HUES6 (cell line): ENCODE measurements at regions not wholly inside any gene's neighbourhood (a gene's known extent, or its start where the extent isn't known, plus 50 kb on each side); places are given as distances from the start of the nearest gene placed in this dataset.

Experiments used
- H3K27ac ChIP-seq: 2 replicates; pipeline ENCODE4 v1.7.0; 2013; ENCODE audit warnings: low read depth, mild to moderate bottlenecking, low read length, inconsistent platforms
- H3K27me3 ChIP-seq: 2 replicates; pipeline ENCODE4 v1.6.1; 2013; ENCODE audit warnings: low read length; ENCODE audit not compliant: control insufficient read depth, insufficient read depth
- H3K36me3 ChIP-seq: 2 replicates; pipeline ENCODE4 v1.6.1; 2013; ENCODE audit warnings: low read length; ENCODE audit not compliant: control insufficient read depth, insufficient read depth
- H3K4me1 ChIP-seq: 2 replicates; pipeline ENCODE4 v1.6.1; 2013; ENCODE audit warnings: low read length; ENCODE audit not compliant: control insufficient read depth, insufficient read depth
- H3K4me3 ChIP-seq: 2 replicates; pipeline ENCODE4 v1.5.1; 2013; ENCODE audit warnings: low read depth, low read length
- H3K9ac ChIP-seq: one replicate; pipeline ENCODE4 v1.6.1; 2013; ENCODE audit warnings: mild to moderate bottlenecking, low read length
- H3K9me3 ChIP-seq: 2 replicates; pipeline ENCODE4 v1.6.1; 2013; ENCODE audit warnings: low read depth, low read length; ENCODE audit not compliant: control insufficient read depth, insufficient read depth

DNA sequence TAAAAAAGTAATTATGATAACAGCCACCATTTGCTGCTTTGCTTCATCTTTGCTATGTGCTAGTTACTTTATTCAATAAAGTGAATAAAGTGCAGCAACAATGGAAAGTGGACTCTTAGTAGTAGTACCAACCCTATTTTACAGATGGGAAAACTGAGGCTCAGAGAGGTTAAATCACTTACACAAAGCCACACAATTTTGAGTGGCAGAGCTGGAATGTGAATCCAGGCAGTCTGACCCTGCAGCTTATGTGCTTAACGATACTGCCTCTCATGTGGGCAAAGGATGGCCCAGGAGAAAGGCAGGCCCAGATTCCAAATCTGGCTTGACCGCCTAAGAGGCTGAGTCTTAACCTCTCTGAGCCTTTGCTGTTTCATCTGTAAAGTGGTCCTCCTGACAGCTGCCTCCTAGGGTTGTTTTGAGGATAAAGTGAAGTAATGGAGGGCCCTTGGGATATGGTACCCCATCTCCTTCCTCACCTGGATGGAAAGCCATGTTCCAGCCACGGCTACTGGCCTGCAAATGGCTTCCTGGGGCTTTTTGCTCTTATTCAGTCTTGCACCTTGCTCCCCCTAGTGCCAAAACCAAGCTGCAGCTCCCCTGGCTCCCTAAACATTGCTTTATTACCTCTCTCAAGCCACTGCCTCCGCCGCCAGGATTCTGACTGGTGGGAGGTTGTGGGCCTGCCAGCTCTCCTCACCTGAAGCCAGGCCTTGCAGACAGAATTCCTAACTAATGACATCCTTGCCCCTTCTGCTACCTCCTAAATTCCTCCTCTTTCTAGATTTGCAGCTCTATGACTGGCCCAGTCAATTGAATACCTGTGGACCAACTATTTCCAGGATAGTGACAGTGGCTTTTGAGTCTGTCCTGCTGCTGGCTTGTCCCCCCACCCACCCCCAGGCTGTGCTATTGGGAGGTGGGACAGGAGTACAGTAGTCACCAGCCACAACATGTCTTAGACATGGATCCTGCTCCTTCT lies 283.3 kb upstream of the PWP1 start:
- Histone ChIP-seq H3K4me3 (no peak overlapping the region), H3K9ac (no peak overlapping the region), H3K27me3 (no peaks in the 10 kb centered on the region), H3K27ac (no peak overlapping the region), H3K36me3 (no peaks in the 10 kb centered on the region), H3K4me1 (peaks cover 15% of the 10 kb centered on the region; the same call in 1 of the 2 replicates), H3K9me3 (no peaks in the 10 kb centered on the region)

DNA sequence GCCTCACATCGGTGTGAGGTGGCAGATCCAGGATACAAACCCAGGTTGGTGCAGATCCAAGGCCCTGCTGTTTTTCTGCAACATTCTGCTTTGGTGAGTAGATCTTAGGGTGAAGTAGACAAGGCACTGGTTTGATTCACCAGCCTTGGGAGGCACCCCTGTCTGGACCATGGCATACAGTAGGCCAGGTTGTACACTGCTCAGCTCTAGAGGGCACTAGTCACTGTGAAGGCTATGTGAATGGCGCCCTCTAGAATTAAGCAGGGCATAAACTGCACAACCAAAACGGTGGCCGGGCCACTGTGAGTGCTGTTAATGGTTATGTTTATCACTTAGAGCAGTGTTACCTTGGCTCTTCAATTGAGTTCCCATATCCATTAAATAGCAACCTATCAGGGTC lies 280.6 kb upstream of the PWP1 start:
- Histone ChIP-seq H3K9ac (no peak overlapping the region), H3K27ac (no peak overlapping the region), H3K27me3 (no peaks in the 10 kb centered on the region), H3K9me3 (no peaks in the 10 kb centered on the region), H3K4me3 (no peak overlapping the region), H3K4me1 (peaks cover 6% of the 10 kb centered on the region; the same call in 1 of the 2 replicates), H3K36me3 (no peaks in the 10 kb centered on the region)

DNA sequence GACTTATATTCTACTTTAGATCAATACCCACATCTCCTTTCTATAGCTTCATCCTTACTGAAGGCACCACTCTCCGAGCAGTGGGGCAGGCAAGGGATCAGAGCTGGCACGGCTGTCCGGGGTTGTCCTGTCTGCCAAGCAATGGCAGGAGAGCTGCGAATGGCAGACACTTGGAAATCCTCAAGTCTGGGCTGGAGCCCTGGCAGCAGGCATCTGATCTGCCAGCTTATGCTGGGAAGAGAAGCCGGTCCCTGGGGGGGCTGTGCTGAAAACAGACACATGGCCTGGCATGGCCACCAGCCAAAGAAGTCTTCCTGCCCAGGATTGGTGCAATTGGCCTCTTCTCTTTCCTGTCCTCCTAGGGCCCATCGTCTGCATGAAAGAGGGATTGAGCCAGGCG lies 280.2 kb upstream of the PWP1 start:
- Histone ChIP-seq H3K4me1 (peaks cover 6% of the 10 kb centered on the region; the same call in 1 of the 2 replicates), H3K27ac (no peak overlapping the region), H3K4me3 (no peak overlapping the region), H3K9ac (no peak overlapping the region), H3K9me3 (no peaks in the 10 kb centered on the region), H3K27me3 (no peaks in the 10 kb centered on the region), H3K36me3 (no peaks in the 10 kb centered on the region)

DNA sequence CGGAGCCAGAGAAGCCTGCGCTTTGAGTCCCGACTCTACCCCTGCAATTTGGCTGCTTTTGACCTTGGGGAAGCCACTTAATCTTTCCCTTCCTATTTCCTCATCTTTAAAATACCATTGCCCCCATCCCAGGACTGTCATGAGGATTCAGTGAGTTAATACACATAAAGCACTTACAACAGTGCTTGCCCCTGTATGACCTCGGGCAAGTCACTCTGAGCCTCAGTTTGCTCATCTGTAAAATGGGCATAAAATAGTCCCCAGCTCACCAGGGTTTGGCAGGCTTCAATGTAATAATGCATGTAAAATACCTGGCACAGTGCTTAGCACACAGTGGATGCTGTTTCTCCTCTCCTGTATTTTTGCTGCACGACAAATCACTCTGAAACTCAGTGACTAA lies 278.7 kb upstream of the PWP1 start:
- no peaks in the 10 kb centered on the region for H3K27me3 ChIP-seq
- H3K36me3 ChIP-seq, result no peaks in the 10 kb centered on the region
- no peak overlapping the region for H3K9ac ChIP-seq
- H3K4me3 ChIP-seq, result no peak overlapping the region
- peaks cover 6% of the 10 kb centered on the region; the same call in 1 of the 2 replicates for H3K4me1 ChIP-seq
- H3K9me3 ChIP-seq, result no peaks in the 10 kb centered on the region
- H3K27ac ChIP-seq, result no peak overlapping the region

DNA sequence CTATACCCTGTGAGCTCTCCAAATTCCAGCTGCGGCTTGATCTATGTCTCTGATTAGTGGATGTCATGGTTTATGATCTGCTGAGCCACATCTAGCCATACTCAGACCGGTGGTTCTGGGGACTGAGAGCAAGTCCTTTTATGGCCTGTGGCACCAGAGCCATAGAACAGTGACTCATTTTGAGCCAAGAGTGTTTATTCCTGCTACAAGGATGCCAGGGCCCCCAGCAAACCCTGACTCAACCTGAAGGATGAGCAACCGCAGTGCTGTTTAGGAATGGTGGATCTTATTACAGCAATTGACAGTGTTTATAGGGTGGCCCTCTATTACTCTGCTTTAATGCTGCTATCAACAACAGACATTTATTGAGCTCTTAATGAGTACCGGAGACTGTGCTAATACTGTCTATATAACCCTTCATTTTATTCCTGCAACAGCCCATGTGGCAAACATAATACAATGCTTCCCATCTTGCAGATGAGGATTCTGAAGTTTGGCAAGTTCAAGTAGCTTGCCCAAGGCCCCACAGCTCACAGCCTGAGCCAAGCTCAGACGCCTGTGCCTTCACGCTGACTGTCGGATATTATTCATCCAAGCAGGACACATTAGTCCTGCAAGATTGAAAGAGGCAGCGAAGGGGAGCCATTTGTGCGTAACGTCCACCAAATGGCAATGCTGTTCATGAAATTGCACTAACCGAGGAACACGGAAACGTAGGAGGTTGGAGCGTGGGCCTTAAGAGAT lies 273.6 kb upstream of the PWP1 start:
- Histone ChIP-seq H3K9me3 (no peaks in the 10 kb centered on the region), H3K9ac (no peak overlapping the region), H3K4me3 (no peak overlapping the region), H3K4me1 (no peaks in the 10 kb centered on the region), H3K27ac (no peak overlapping the region), H3K36me3 (no peaks in the 10 kb centered on the region), H3K27me3 (no peaks in the 10 kb centered on the region)

DNA sequence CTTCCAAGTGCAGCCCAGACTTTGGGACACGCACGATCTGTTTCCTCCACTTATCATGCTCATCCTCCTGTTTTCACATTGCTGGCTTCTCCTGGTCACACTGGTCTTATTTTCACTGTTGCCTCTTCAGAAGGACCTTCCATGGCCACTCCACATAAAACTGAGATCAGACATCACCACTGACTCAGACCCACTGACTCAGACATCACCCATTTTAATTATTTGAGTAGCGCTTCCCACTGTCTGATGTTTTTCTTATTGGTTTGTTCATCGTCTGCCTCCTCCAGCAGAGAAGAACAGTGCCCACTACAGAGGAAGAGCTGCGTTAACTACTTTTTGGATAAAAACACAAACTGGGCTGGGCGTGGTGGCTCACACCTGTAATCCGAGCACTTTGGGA lies 270.5 kb upstream of the PWP1 start:
- no peak overlapping the region for H3K27ac ChIP-seq
- H3K9ac ChIP-seq, result no peak overlapping the region
- no peaks in the 10 kb centered on the region for H3K36me3 ChIP-seq
- H3K4me1 ChIP-seq, result no peaks in the 10 kb centered on the region
- H3K9me3 ChIP-seq, result 0 out of 2 replicates have a peak, but pooled peaks cover 6% of the 10 kb centered on the region
- H3K4me3 ChIP-seq, result no peak overlapping the region
- H3K27me3 ChIP-seq, result no peaks in the 10 kb centered on the region

DNA sequence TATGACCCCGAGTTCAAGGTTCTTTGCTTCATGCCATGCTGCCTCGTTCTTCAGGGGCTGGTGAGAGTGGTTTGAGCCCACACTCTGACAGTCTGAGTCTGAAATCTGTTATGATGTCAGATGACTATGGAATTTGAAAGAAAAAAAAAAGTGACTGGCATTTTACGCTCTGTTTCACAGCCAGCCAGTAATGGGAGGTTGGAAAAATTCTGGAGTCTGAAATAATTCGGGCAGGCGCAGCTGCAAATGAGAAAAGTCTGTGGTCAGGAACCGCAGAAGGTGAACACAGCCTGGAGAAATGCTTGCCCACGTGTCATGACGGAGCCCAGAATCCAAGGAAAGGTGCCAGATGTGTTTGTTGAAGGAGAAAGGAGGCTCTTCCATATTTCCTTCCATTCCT lies 269.8 kb upstream of the PWP1 start:
- H3K27me3 ChIP-seq, result no peaks in the 10 kb centered on the region

DNA sequence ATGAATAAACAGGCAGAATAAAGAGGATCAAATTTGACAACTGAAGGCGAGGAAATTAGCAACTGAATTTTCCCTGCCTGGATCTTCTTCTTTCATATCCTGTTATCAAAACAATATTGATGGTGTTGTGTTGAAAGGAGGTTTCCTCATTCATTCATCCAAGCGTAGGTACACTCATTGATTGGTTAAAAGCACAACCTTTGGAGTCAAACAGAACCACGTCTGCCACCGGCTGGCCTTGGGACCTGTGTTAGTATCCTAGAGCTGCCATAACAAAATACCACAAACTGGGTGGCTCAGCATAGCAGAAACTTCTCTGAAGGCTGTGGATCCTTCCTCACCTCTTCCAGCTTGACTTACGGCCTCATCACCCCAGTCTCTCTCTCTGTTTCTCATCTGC lies 268.6 kb upstream of the PWP1 start:
- no peaks in the 10 kb centered on the region for H3K4me1 ChIP-seq
- no peak overlapping the region for H3K9ac ChIP-seq
- H3K9me3 ChIP-seq, result 0 out of 2 replicates have a peak, but pooled peaks cover 8% of the 10 kb centered on the region
- no peak overlapping the region for H3K4me3 ChIP-seq
- no peaks in the 10 kb centered on the region for H3K27me3 ChIP-seq
- no peak overlapping the region for H3K27ac ChIP-seq
- no peaks in the 10 kb centered on the region for H3K36me3 ChIP-seq

More for the DNA sequence above, 269.8 kb upstream of the PWP1 start:
- Histone ChIP-seq H3K27ac (no peak overlapping the region), H3K4me3 (no peak overlapping the region), H3K4me1 (no peaks in the 10 kb centered on the region), H3K36me3 (no peaks in the 10 kb centered on the region), H3K9me3 (0 out of 2 replicates have a peak, but pooled peaks cover 8% of the 10 kb centered on the region), H3K9ac (no peak overlapping the region)

DNA sequence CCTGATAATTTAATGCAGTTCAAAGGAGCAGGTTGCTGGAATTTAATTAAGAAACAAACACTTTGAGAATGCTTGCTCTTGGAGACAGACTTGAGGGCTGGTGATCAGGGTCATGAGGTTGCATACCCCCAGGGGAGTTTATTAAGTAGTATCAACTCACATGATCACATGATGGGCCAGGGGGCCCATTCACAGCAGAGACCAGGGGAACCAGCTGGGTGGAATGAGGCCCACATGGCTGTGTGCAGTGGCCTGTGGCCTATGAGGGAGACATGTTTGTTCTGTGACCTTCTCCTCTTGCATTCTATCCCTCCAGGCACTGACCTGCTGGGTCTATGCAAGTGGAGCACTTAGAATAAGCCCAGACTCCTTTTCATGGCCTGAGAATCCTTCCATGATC lies 266.6 kb upstream of the PWP1 start:
- Histone ChIP-seq H3K4me1 (no peaks in the 10 kb centered on the region), H3K9me3 (0 out of 2 replicates have a peak, but pooled peaks cover 8% of the 10 kb centered on the region), H3K27ac (no peak overlapping the region), H3K27me3 (no peaks in the 10 kb centered on the region), H3K4me3 (no peak overlapping the region), H3K9ac (no peak overlapping the region), H3K36me3 (no peaks in the 10 kb centered on the region)

DNA sequence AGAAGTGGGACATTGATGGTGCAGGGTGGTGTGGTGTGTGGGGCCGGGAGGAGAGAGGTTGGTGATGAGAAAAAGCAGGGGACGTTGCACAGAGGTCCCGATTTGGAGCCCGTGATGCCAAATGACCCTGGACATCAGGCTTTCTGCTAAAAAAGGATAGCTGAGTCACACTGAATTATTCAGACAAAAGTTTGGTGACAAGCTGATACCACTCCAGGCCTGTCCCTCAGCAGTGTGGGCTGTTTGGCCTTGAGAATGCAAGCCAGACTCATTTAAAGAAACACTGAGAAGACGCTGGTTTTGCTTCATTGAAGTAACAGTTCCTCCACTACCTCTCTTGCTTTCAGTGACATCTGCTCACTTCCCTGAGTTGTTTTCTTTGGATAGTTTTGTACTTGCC lies 262.1 kb upstream of the PWP1 start:
- Histone ChIP-seq H3K36me3 (no peaks in the 10 kb centered on the region), H3K27ac (no peak overlapping the region), H3K4me1 (peaks cover 4% of the 10 kb centered on the region; the same call in 1 of the 2 replicates), H3K4me3 (no peak overlapping the region), H3K9me3 (peaks cover 13% of the 10 kb centered on the region; the same call in 1 of the 2 replicates), H3K27me3 (no peaks in the 10 kb centered on the region), H3K9ac (no peak overlapping the region)
